ENCODE measurements at regions not wholly inside any gene's neighbourhood (a gene's known extent, or its start where the extent isn't known, plus 50 kb on each side); places are given as distances from the start of the nearest gene placed in this dataset.

GRCh38 chr4:74615411-74615810 is 170.5 kb downstream of the AREG start:
- no peak for DNase-seq

- DNase-seq = no peak
These were observed 173.2 kb downstream of the AREG start for GRCh38 chr4:74618166-74618565.

GRCh38 chr4:74618659-74619058 is 173.7 kb downstream of the AREG start:
- DNase-seq = no peak

- no peak for DNase-seq
These were observed 174.2 kb downstream of the BTC start for GRCh38 chr4:74619931-74620702.

GRCh38 chr4:74621616-74622015 is 172.7 kb downstream of the BTC start:
- no peak for DNase-seq

- DNase-seq = no peak
These were observed 171.3 kb downstream of the BTC start for GRCh38 chr4:74623041-74623440.

- DNase-seq = no peak
These were observed 169.8 kb downstream of the BTC start for GRCh38 chr4:74624351-74625151.

GRCh38 chr4:74625981-74626380 is 168.3 kb downstream of the BTC start:
- no peak for DNase-seq

- DNase-seq = no peak
These were observed 167.2 kb downstream of the BTC start for GRCh38 chr4:74627093-74627492.

GRCh38 chr4:74627504-74627903 is 166.8 kb downstream of the BTC start:
- no peak for DNase-seq

GRCh38 chr4:74628852-74629620 is 165.3 kb downstream of the BTC start:
- DNase-seq = no peak

- no peak for DNase-seq
These were observed 163.8 kb downstream of the BTC start for GRCh38 chr4:74630551-74630950.

- no peak for DNase-seq
These were observed 163.0 kb downstream of the BTC start for GRCh38 chr4:74631338-74631737.

- no peak for DNase-seq
These were observed 162.3 kb downstream of the BTC start for GRCh38 chr4:74631988-74632387.

GRCh38 chr4:74632634-74633033 is 161.7 kb downstream of the BTC start:
- peak; percentile 6 for DNase-seq

GRCh38 chr4:74635074-74635473 is 159.2 kb downstream of the BTC start:
- DNase-seq = no peak

- DNase-seq = no peak
These were observed 158.7 kb downstream of the BTC start for GRCh38 chr4:74635490-74636123.

GRCh38 chr4:74638001-74638400 is 156.3 kb downstream of the BTC start:
- DNase-seq = no peak

GRCh38 chr4:74638689-74639088 is 155.6 kb downstream of the BTC start:
- DNase-seq = no peak

- DNase-seq = no peak
These were observed 154.0 kb downstream of the BTC start for GRCh38 chr4:74640111-74640903.

- no peak for DNase-seq
These were observed 152.3 kb downstream of the BTC start for GRCh38 chr4:74642006-74642405.

GRCh38 chr4:74649193-74649592 is 145.1 kb downstream of the BTC start:
- DNase-seq = no peak

Data from activated CD4-positive, alpha-beta T cell treated with anti-CD3 and anti-CD28 coated beads, Interleukin-2, amount 50 U/mL, for 1 hour (primary cell).